Glutamatergic neuron (in vitro differentiated cells): ENCODE measurements at regions not wholly inside any gene's neighbourhood (a gene's known extent, or its start where the extent isn't known, plus 50 kb on each side); places are given as distances from the start of the nearest gene placed in this dataset.

Experiments used
- DNase-seq: peaks from one replicate; pipeline ENCODE4 v3.0.0; 2022
- H3K27ac Mint-ChIP-seq: one replicate; pipeline ENCODE4 v1.8.0; 2020; ENCODE audit warnings: mild to moderate bottlenecking, mixed read lengths, inconsistent platforms; ENCODE audit not compliant: unreplicated experiment
- H3K27me3 Mint-ChIP-seq: one replicate; pipeline ENCODE4 v1.8.0; 2020; ENCODE audit warnings: mild to moderate bottlenecking, moderate library complexity, mixed read lengths, inconsistent platforms; ENCODE audit not compliant: unreplicated experiment
- H3K36me3 Mint-ChIP-seq: one replicate; pipeline ENCODE4 v1.8.0; 2020; ENCODE audit warnings: mild to moderate bottlenecking, mixed read lengths, inconsistent platforms; ENCODE audit not compliant: unreplicated experiment
- H3K4me1 Mint-ChIP-seq: one replicate; pipeline ENCODE4 v1.8.0; 2020; ENCODE audit warnings: mild to moderate bottlenecking, low read depth, mixed read lengths, inconsistent platforms; ENCODE audit not compliant: unreplicated experiment
- H3K4me3 Mint-ChIP-seq: one replicate; pipeline ENCODE4 v1.8.0; 2020; ENCODE audit warnings: mild to moderate bottlenecking, mixed read lengths, inconsistent platforms; ENCODE audit not compliant: unreplicated experiment
- H3K9me3 Mint-ChIP-seq: one replicate; pipeline ENCODE4 v1.8.0; 2020; ENCODE audit warnings: mild to moderate bottlenecking, moderate library complexity, mixed read lengths, inconsistent platforms; ENCODE audit not compliant: unreplicated experiment
- CTCF ChIP-seq: fragments of 200-600 bp; sonication (generic); IDR thresholded peaks from one replicate; pipeline ENCODE4 v1.5.0; 2021; ENCODE audit not compliant: partially characterized antibody, unreplicated experiment

- TF ChIP-seq CTCF = no peak
- no peaks in the 10 kb centered on the region for H3K36me3 Mint-ChIP-seq
- H3K4me3 Mint-ChIP-seq = no peak overlapping the region
- H3K27ac Mint-ChIP-seq = peak overlapping the region; percentile 94
- no peak for DNase-seq
- peaks cover 30% of the 10 kb centered on the region for H3K4me1 Mint-ChIP-seq
- H3K9me3 Mint-ChIP-seq = peaks cover 16% of the 10 kb centered on the region
- H3K27me3 Mint-ChIP-seq = peaks cover 19% of the 10 kb centered on the region
These were observed 339.4 kb downstream of the SEC14L1 start for GRCh38 chr17:77480199-77480508.

GRCh38 chr17:77480509-77481215 lies 339.9 kb downstream of the SEC14L1 start:
- DNase-seq = peak; percentile 42
- H3K4me1 Mint-ChIP-seq = peaks cover 29% of the 10 kb centered on the region
- peaks cover 15% of the 10 kb centered on the region for H3K9me3 Mint-ChIP-seq
- peaks cover 19% of the 10 kb centered on the region for H3K27me3 Mint-ChIP-seq
- no peaks in the 10 kb centered on the region for H3K36me3 Mint-ChIP-seq
- H3K27ac Mint-ChIP-seq = peak overlapping the region; percentile 94
- TF ChIP-seq CTCF = no peak
- H3K4me3 Mint-ChIP-seq = no peak overlapping the region

GRCh38 chr17:77481476-77482374 lies 341.0 kb downstream of the SEC14L1 start:
- DNase-seq = peak; percentile 13
- H3K4me1 Mint-ChIP-seq = peaks cover 33% of the 10 kb centered on the region
- TF ChIP-seq CTCF = no peak
- peaks cover 24% of the 10 kb centered on the region for H3K27me3 Mint-ChIP-seq
- H3K9me3 Mint-ChIP-seq = peaks cover 16% of the 10 kb centered on the region
- H3K36me3 Mint-ChIP-seq = peaks cover 5% of the 10 kb centered on the region
- peak overlapping the region; percentile 49 for H3K27ac Mint-ChIP-seq
- H3K4me3 Mint-ChIP-seq = peak overlapping the region; percentile 10

GRCh38 chr17:77482375-77483127 lies 341.8 kb downstream of the SEC14L1 start:
- TF ChIP-seq CTCF = no peak
- Mint-ChIP-seq H3K27me3 (peaks cover 19% of the 10 kb centered on the region), H3K9me3 (peaks cover 13% of the 10 kb centered on the region), H3K4me1 (peaks cover 25% of the 10 kb centered on the region), H3K36me3 (peaks cover 5% of the 10 kb centered on the region), H3K4me3 (no peak overlapping the region), H3K27ac (no peak overlapping the region)
- peak; percentile 14 for DNase-seq
